Astrocyte of the spinal cord (primary cell): ENCODE measurements at regions not wholly inside any gene's neighbourhood (a gene's known extent, or its start where the extent isn't known, plus 50 kb on each side); places are given as distances from the start of the nearest gene placed in this dataset.

Experiments
- DNase-seq: peaks from one replicate; pipeline ENCODE4 v3.0.0; 2011; ENCODE audit warnings: low read depth, low spot score
- H3K4me3 ChIP-seq: 2 replicates; pipeline ENCODE4 v1.5.1; 2011; ENCODE audit warnings: low read depth, mild to moderate bottlenecking, low read length, moderate library complexity
- CTCF ChIP-seq: IDR thresholded peaks from 2 replicates; pipeline ENCODE4 v1.5.1; 2012; ENCODE audit warnings: low read depth, mild to moderate bottlenecking, low read length, inconsistent platforms
- in situ Hi-C: cut with HindIII; loops from 2 replicates; pipeline ENCODE4 v1.10.0; 2017; ENCODE audit warnings: low sequenced_read_pairs

GRCh38 chr9:28616310-28616709 lies 1043.0 kb upstream of the C9orf72 start:
- TF ChIP-seq CTCF = no peak
- DNase-seq = no peak
- no peak overlapping the region for H3K4me3 ChIP-seq
- in situ Hi-C loops = no loop called here

GRCh38 chr9:28620011-28620410 lies 1046.7 kb upstream of the C9orf72 start:
- H3K4me3 ChIP-seq = no peak overlapping the region
- in situ Hi-C loops = no loop called here
- DNase-seq = no peak
- no peak for TF ChIP-seq CTCF

- no peak for DNase-seq
- no peak for TF ChIP-seq CTCF
- no peak overlapping the region for H3K4me3 ChIP-seq
- in situ Hi-C loops = no loop called here
These were observed 1047.4 kb upstream of the C9orf72 start for GRCh38 chr9:28620661-28621060.

DNA sequence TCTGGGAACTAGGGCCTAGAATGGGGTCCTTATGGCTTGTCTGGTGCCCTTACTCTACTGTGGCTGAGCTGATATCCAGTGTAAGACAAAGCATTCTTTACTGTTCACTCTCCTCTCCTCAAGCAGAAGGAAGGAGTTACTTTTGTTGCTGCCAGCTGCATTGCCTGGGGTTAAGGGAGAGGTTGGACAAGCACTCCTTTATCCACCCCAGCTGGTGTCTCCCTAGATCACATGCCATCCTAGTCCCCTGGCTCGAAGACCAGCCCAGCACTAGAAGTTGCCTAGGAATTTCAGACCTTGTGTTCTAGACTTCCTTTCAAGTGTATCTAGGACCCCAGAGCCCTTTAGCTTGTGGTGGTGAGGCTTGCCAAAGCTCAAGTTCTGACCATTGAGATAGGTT lies 1051.5 kb upstream of the C9orf72 start:
- in situ Hi-C loops = no loop called here
- no peak overlapping the region for H3K4me3 ChIP-seq
- TF ChIP-seq CTCF = no peak
- DNase-seq = no peak

GRCh38 chr9:28628031-28628430 lies 1054.8 kb upstream of the C9orf72 start:
- in situ Hi-C loops = no loop called here
- no peak for TF ChIP-seq CTCF
- DNase-seq = no peak
- no peak overlapping the region for H3K4me3 ChIP-seq

DNA sequence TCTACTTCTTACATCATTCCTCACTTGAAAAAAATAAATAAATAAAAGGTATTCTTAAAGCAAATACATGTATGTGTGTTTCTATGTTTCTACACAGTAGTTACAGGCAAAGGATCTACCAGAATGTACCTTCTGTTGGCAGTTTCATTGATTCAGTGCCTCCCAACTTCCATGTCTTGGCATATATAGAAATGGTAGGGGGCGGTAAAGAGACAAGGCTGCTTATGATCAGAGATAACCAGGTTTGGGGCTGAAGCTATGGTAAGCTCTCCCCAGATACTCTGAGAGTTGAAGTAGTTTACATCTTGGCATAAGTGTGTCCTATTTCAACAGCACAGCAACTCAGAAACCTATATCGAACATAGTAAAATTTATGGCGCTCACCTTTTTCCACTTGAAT lies 1075.4 kb upstream of the C9orf72 start:
- no peak overlapping the region for H3K4me3 ChIP-seq
- no peak for DNase-seq
- peak; percentile 2 for TF ChIP-seq CTCF
- in situ Hi-C loops = no loop called here

DNA sequence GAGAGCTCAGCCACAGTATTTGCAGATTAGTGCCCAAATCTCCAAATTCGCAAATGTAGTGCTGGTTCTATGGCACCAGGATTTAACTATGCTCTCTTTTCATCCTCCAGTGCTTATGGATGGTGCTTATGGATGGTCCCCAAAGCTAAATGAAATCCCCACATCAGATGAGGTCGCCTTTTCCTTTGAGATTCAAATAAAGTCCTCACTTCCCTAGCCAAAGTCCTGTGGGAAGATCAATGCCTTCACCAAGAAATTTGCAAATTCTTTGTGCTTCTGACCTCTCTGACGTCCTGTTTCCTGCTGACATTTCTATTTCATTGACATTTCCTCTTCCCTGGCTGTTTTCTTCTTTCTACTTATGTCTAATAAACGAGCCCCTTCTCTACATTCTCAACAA lies 1077.0 kb upstream of the C9orf72 start:
- H3K4me3 ChIP-seq = no peak overlapping the region
- no peak for DNase-seq
- in situ Hi-C loops = no loop called here
- TF ChIP-seq CTCF = no peak
